ENCODE measurements at regions not wholly inside any gene's neighbourhood (a gene's known extent, or its start where the extent isn't known, plus 50 kb on each side); places are given as distances from the start of the nearest gene placed in this dataset.

DNA sequence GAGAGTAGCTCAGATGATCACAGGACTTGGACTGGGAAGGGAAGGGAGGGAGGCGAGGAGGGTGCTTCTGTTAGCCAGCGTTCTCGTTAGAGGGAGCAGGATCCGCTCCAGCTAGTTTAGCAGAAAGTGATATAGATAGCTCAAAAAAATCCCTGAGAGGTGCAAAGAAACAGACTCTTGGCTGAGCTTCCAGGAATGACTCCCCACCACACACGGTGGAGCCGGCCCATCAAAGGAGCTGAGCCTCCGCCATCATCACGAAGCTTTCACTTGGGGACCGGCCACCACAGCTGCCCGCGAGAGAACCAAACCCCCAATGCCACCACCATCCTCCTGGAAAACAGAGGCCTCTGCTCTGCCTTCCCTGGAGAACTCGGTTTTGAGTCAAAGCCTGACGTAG lies 124.6 kb upstream of the BCL2L14 start:
- no peak for DNase-seq

DNA sequence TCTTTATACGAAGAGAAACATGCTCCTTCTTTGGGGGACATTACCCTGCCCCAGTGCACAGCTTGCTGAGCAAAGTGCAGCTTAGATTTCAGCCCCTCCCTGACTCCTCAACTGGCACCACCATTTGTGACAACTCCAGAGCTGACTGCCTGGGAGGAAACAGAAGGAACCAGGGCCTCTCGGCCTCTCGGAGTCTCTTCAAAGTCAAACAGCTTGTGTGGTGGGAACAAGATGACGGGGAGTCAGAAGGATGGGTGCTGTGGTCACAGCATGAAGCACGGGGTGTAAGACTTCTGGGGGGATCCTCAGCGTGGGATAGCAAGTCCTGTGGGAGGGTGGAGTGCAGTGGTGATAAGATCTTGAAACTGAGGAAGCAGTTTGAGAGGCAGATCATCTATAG lies 123.5 kb upstream of the BCL2L14 start:
- no peak for DNase-seq

DNA sequence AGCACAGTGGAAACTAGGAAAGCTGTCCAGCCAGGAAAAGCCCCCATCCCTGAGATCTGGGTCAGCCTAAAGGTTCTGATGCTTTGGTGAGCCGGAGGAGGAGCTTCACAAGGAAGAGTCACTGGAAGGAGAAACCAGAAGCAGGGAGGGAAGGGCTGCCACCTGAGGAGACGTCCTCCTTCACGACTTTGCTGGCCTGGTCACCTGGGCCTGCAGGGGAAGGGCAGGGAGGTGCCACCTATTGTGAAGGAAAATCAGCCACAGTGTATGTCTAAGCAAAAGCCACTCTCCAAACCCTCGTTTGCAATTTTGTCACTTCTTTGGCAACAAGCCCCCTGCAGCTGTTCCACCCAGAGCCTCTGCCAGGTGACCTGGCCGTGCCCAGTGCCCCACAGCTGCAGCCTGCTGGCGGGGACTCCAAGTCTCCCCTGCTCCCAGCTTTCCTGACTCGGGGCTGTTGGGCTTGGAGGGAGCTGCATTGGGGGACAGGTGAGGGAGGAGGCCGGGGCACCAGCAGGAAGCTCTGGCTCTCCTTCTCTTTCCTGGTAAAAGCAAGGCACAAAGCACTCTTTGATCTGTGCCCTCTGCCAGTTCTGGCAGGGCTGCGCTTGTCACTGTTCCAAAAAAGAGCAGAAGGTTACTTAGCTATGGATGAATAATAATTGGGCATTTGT lies 120.9 kb upstream of the BCL2L14 start:
- DNase-seq = no peak

DNA sequence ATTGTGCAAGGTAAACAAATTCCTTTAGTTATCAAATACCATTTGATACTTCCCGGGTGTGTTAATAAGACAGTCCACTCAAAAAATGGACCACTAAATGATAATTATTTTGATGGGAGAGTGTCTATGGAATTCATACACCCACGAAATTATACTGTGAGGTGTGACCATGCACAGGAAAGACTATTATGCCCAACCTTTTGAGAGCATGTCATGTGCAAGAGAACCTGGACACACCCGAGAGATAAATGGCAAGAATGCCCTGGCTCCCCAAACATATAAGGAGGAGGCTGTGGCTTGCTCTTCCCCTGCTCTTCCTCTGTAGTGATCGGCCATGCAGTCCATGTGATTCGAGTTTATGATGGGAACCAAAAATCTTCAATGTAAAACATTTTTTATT lies 119.5 kb upstream of the BCL2L14 start:
- DNase-seq = no peak

DNA sequence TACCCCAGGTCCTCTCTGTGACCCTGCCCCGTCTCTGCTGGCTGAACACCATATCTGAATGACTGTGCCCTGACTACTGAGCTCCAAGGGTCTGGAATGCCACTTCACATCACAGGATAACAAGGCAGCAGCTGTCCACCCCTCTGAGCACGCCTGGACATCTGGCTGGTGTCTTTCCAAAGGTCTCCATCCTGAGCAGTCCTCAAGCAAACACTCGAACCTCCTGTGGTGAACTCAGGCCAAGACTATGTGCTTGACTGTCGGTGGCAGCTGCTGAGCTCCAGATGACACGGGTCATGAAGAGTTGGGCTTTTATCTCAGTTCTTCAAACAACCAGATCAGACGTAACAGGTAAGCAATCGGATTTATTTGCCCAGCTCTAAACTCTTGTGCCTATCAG lies 117.2 kb upstream of the BCL2L14 start:
- no peak for DNase-seq

DNA sequence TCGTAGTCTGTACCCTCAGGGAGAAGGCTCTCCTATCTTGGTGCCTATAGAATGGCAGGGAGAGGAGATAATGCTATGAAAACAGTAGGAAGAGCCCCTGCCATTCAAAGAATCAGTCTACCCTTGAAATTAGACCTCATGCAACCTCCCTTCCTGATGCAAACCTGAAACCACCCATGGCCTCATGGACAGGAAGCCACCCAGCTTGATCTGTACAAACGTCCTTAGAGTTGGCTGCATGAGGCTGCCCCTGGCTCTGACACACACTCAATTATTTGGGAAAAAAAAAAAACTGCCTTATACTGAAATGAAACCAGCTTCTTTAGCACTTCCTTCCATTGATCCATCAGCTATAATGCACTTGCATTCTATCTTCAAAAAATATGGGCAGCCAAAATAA lies 116.6 kb upstream of the BCL2L14 start:
- no peak for DNase-seq

DNA sequence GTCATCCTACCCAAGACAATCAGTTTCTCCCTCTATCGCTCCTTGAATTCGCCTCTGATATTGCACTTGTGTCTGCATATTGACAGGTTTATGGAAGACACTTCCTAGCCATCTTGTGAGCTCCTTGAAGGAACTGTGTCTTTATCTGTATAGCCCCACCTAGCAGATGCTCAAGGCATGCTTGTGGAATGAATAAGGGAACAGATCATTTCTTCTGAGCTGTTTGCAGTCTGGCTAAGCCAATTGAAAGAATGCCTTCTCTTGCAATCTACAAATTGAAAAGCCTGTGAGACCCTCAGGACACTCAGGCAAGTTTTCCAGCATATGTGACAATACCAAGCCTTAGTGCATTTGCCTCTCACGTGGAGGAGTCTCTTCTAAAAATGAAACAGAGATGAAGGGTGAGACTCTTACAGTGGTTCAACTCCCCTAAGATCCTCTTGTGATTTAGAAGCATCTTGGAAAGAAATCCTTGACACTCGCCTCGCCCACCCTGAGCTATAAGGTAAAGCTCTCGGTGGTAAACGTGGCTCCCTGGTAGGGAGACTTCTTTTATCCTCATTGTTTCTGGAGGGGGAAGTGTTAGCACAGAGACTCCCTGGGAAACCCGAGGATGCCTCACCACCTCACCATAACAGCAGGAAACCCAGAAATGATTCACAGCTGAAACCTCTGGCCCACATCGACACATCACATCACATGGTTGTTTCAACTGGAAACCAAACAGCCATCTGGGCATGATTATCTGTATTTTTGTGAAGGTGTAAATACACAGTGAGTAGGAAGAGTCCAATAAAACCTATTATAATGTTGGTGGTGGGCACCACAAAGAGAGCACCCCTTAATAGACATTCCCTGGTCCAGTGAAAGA lies 112.3 kb upstream of the BCL2L14 start:
- peak; percentile 22 for DNase-seq

DNA sequence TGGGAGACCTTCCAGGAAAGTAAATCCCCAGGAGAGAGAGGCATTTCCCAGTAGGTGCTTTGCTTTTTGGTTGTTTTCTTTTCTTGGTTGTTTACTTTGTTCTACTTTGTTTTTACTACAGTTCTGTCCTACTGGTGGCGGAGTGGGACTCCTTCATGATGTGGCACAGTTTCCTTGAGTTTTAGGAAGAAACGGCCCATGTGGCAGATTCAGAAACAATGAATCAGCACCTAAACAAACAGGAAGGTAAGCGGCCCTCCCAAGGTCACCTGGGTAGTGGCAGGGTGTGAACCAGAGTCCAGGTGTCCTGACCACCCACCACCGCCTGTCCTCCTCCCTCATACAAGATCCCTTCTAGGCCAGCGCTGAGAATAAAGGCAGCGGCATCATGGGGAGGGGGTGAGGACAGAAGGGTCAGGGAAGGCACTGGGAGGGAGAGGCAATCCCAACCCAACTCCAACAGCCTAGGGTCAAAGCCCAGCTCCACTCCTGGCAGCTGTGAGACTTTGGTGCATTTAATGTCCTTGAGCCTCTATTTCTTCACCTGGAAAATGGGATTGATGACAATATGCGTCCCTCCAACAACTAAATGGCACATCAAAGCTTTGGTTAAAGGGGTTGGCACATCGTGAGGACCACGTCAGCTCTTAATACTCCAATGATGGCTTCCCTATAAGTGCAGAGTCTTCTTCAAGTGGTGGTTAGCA lies 111.5 kb upstream of the BCL2L14 start:
- DNase-seq = no peak

DNA sequence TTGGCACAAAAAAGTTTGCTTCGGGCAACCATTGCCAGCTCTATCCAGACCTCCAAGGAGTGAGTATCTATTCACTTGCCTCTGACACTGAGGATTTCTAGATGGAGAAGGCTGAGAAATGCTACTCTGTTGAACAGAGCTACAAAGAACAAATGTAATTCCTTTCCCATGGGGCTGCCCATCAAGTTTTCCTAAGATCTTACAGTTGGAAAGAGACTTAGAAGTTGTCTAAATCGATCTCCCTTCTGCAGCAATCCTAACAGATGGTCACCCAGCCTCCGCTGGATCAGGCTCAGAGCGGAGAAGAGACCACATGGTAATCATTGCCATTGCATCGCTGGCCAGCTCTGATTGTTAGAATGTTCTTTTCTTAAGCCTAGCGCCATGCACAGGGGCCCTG lies 110.1 kb upstream of the BCL2L14 start:
- no peak for DNase-seq

DNA sequence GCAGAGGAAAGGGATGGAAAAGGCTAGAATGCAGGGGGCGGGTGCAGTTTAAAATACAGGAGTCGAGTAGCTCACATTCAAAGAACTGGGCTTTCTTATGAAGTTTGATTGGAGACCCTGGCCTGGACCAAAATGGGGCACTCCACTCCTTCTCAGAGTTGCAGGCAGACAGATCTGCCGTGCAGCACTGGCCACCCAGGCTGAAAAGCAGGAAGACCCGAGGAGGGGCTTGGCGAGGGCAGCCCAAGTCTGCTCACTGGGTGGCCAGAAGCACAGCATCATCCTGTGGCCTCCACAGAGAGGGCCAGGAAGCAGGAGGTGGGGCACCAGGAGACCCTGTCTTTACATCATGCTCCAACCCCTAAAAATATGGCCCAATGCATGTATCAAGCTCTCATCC lies 109.1 kb upstream of the BCL2L14 start:
- no peak for DNase-seq

DNA sequence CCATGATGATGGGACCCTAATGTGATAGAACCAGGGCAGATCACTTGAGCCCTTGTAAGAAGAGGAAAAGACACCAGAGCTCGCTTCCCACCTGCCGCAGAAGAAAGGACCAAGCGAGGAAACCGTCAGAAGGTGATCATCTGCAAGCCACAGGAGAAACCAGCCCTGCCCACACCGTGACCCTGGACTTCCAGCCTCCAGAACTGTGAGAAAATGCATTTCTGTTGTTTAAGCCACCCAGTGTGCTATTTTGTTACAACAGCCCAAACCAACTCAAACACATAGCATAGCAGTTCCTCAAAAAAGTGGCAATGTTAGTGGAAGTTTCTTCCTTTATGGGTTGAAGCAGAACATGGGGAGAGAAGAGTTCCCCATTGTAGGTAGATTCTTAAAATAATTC lies 107.9 kb upstream of the BCL2L14 start:
- no peak for DNase-seq

DNA sequence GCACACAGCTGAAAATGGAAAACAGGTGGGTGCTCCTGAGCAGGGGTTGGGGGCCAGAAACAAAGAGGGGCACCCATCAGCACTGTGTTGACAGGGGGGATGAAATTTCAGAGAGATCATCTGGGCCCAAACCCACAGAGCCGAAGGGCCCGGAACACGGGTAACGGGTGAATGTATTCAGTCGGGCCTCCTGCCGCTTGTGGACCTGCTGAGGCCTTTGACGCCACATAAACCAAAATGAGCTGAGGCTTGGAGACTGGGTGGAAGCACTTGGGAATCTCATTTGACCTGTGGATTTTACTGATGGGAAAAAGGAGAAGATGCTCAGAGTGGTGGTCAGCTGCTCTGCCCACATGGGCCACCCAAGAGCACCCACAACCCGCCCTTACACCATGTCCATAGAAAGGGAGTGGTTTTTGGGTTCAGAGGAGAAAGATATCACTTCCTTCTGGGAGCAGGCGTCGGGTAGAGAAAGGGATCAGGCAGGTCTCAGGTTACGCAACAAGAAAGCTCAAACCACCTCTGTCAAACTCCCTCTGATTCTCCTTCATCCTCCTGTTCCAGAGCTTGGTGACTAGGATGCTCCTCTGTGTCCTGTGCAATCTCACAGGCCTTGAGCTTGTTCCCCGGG lies 106.8 kb upstream of the BCL2L14 start:
- DNase-seq = no peak

DNA sequence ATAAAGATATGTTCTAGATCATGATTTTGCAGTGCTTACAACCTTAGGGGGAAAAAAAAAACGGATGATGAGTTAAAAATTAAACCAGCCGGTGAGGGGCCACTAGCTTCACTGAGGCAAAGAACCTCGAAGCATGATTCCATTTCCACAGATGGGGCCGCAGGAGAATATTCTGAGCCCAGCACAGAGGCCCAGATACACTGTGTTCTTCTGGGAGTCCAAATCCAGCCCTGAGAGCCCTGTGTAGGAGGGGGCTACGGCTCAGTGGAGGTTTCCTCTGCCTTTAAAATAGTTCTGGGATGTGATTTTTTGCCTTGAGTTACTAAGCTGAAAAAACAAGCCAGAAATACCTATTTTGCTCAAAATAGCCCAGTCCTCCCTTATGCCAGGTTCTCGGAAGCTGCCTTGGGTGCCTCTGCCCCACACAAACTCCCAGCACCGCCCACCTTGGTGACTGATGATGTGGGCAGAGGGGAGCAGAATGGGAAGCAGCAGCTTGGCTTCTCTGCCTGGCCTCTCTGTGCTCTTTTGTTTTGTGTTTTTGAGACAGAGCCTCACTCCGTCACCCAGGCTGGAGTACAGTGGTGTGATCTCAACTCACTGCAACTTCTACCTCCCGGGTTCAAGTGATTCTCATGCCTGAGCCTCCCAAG lies 105.4 kb upstream of the BCL2L14 start:
- DNase-seq = no peak

DNA sequence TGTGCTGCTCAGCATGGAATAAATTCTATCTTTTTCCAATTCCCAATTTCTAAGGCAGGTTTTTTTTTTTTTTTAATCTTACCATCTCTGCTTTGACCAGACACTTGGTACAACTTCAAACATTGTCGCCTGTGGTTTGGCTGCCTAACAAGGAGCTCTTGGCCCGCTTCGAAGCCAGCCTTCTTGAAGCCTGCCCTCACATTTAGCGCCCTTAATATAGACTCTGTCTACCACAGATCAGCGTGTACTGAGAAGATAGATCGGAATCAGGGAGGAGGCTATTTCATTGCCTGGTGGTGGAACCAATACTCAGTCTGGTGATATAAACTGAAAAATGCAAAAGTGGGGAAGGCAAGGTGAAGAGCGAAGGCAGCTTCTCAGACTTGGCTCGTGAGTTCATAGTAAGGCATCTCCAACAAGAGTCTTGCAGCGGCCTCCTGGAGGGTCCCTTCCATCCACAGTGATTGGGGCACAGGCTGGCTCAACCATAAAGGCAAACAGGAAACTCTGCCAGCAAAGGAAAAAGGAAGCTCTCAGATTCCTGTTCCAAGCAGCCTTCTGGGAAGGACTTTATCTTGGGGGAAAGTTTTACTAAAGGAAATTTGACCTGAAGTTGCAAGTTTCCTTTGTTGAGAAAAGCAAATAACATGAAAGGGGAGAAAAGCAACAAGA lies 103.2 kb upstream of the BCL2L14 start:
- DNase-seq = no peak

DNA sequence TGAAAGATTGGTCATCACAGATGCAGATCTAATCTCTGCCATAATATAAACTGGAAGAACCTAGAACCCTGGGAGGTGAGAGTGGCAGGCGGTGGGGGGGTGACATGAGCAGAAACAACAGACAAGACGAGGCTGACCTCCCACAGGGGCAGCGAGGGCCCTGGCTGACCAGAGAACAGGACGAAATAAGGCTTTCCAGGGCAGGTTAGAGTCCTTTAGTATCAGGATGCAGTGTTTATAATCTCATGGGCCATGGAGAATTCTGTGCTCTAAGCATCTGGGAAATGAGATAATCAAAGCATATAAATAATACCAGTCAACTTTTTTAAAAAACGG lies 102.7 kb upstream of the BCL2L14 start:
- DNase-seq = no peak

DNA sequence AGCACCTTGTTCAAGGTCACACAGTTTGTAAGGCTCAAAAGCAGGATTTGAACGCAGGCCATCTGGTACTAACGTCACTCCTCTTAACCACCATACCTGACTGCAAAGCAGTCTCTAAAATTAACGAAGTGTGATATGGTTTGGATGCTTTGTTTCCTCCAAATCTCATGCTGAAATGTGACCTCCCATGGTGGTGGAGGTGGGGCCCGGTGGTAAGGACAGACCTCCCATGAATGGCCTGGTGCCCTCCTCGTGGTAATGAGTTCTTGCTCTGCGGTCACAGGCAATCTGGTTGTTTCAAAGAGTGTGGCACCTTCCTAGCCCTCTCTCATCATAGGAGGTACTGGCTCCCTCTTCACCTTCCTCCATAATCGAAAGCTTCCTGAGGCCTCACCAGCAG lies 102.2 kb upstream of the BCL2L14 start:
- DNase-seq = no peak

DNA sequence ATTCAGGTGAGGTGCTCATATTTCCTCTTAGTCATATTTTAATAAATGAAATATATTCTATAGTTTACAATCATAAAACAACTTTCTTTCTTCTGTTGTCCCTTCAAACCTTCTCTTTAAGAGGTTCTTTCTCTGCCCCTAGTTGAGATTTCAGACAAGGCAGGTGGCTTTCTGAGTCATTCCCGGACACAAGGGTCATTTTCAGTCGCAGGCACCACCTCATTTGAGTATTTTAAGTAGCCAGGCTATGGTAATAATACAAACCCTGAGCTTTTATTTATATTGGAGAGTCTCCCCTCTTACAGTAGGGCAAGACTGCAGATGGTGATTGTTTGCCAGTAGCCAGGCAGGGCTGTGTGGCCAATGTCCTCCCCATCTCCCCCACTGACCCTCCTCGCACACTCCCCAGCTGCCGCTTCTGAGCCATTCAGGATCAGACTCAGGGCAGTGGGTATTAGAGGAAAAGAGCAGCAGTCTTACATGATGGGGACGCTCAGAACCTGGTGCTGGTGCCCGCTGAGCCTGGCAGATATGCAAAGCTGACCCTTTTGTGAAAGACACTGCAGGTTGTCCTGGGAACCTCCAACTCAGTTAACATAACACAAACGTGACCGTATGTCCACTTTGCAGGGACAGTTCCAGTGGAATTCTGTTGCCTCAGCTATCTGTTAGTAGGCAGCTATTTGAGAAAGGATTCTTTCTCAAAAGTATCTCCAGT lies 101.1 kb upstream of the BCL2L14 start:
- no peak for DNase-seq

DNA sequence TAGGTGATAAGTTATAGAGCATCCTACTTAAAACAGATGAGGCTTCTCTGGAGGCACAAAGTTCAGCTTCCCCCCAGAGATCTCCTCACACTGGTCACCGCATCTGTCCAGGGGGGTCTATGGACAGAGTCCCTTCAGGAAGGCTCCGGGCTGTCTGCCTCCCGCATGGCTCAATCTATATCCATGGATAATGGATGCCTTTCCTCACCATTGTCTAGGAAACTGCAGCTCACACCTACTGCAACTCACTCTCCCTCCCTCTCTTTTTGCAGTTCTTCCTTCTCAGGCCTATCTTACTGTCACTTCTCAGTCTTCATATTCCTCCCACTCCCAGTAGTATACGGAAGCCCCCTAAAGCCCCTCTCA lies 100.6 kb upstream of the BCL2L14 start:
- DNase-seq = no peak

DNA sequence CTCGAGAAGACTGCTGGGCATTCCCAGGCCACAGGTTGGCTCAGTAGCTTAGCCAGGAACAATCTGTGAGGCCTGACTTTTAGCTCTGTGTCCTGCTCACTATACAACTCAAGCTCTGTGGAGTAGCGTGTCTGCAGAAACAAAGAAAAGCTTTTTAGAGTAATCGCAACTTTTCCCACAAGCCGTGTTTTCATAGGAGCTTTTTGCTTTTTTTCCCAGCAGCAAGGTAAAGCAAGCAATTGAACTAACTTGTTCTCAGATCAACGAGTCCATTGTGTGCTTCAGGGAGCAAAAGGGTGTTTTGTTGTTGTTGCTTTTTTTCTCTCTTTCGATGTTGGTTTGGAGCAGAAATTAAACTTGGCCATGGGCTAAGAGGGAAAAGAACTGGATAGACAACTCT lies 97.3 kb upstream of the BCL2L14 start:
- no peak for DNase-seq

DNA sequence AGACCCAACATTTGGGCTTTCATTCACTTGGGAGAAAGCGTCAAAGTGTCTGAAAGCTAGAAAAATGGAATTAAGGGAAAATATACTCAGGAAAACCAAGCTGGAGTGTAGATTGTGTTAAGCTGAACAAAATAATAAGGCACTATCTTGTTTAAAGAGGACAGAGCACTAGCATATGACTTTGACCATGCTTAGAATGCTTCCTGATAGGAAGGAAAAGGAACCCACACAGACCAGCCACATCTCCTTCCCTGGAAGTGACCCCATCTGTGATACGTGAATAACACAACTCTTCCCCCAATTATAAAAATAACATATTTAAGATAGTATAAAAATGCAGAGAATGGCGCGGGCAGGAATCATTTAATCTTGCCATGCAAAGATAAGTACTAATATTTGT lies 94.7 kb upstream of the BCL2L14 start:
- no peak for DNase-seq

DNA sequence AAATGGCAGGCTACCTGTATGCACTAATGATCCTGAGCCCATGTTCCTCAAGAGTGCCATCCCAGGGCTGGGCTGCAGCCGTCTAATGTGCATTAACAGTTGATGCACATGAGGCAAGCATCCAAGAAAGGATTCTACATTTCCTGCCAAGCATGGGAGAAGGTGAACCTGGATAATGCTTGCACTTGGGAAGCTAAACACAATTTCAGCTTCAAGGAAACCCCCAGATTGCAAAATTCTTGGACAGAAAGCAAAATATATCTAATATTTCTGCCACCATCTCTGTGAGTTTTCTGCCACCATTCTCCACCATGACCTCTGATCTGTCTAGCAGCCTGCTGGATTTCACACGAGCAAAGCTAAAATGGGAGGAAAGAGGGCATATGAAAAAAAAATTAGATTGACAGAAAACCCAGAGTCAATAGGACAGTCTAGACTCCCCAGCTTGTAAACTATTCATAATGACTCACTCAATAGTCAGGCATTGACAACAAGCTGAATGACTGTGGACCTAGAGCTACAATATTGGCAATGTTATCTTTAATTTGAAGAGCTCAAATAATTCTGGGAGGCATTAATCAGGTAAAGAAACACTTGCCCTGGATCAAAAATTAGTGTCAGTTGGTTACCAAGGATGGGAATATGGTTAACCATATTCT lies 91.9 kb upstream of the BCL2L14 start:
- DNase-seq = no peak
